GM23248 (cell line): ENCODE measurements at regions not wholly inside any gene's neighbourhood (a gene's known extent, or its start where the extent isn't known, plus 50 kb on each side); places are given as distances from the start of the nearest gene placed in this dataset.

Experiments
- EZH2 ChIP-seq: fragments of 200-600 bp; sonication (generic); IDR thresholded peaks from 2 replicates; pipeline ENCODE4 v1.6.1; 2018; ENCODE audit warnings: antibody characterized with exemption, mild to moderate bottlenecking; ENCODE audit not compliant: insufficient read depth, poor library complexity, severe bottlenecking
- EZH2phosphoT487 ChIP-seq: fragments of 200-600 bp; sonication (generic); IDR thresholded peaks from 2 replicates; pipeline ENCODE4 v1.6.1; 2018; ENCODE audit warnings: antibody characterized with exemption, moderate library complexity, mild to moderate bottlenecking, low read depth; ENCODE audit not compliant: insufficient read depth

DNA sequence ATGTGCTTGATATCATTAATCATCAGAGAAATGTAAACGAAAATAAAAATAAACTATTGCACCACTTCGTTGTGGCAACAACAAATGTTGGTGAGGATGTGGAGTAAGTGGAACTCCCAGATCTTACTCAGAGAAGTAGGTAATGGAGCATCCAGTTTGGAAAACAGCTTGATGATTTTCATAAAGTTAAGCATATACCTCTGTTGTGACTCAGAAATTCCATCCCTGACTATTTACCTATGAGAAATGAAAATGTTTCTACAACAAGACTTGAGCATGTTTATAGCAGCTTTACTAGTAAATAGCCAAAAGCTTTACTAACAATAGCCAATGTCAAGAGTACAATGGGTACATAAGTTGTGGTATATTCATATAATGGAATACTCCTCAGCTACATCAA lies 214.7 kb upstream of the NMUR2 start:
- no peak for TF ChIP-seq EZH2
- TF ChIP-seq EZH2phosphoT487 = no peak
